ENCODE measurements at regions not wholly inside any gene's neighbourhood (a gene's known extent, or its start where the extent isn't known, plus 50 kb on each side); places are given as distances from the start of the nearest gene placed in this dataset.

GRCh38 chr14:42174357-42174756 is 567.7 kb downstream of the LRFN5 start:
- no peak overlapping the region for H3K9ac ChIP-seq (ENCODE audit: low read length)
- BruUV-seq (replicated peaks) = no TSS peak
- TF ChIP-seq, protein P1, sequence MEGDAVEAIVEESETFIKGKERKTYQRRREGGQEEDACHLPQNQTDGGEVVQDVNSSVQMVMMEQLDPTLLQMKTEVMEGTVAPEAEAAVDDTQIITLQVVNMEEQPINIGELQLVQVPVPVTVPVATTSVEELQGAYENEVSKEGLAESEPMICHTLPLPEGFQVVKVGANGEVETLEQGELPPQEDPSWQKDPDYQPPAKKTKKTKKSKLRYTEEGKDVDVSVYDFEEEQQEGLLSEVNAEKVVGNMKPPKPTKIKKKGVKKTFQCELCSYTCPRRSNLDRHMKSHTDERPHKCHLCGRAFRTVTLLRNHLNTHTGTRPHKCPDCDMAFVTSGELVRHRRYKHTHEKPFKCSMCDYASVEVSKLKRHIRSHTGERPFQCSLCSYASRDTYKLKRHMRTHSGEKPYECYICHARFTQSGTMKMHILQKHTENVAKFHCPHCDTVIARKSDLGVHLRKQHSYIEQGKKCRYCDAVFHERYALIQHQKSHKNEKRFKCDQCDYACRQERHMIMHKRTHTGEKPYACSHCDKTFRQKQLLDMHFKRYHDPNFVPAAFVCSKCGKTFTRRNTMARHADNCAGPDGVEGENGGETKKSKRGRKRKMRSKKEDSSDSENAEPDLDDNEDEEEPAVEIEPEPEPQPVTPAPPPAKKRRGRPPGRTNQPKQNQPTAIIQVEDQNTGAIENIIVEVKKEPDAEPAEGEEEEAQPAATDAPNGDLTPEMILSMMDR (conservative IDR thresholded peaks at IDR 0.05; ENCODE audit: low read depth, low read length) = no peak
- no peak for TF ChIP-seq EZH2phosphoT487 (IDR thresholded peaks at IDR 0.05; ENCODE audit: borderline replicate concordance, low read length)
- TF ChIP-seq EZH2 (IDR thresholded peaks at IDR 0.05; ENCODE audit: low read length, unreplicated experiment) = no peak
- ChIA-PET CTCF (no interaction called here), POLR2A (ENCODE audit: unreplicated experiment) (no interaction called here)
- DNase-seq = no peak
- no peaks in the 10 kb centered on the region for H3K9me2 ChIP-seq (replicated peaks; ENCODE audit: low read length)
- no peaks in the 10 kb centered on the region for H3K36me3 ChIP-seq (ENCODE audit: low read depth, low read length)
- intact Hi-C loops (cut with micrococcal nuclease) = no loop called here
- H3K79me2 ChIP-seq (ENCODE audit: low read length) = no peaks in the 10 kb centered on the region
- H4K20me1 ChIP-seq (ENCODE audit: low read length) = no peaks in the 10 kb centered on the region
- no peak overlapping the region for H3K4me3 ChIP-seq (ENCODE audit: low read length)
- no peak overlapping the region for H3K27ac ChIP-seq (ENCODE audit: low read length)
- no peaks in the 10 kb centered on the region for H3K4me1 ChIP-seq (ENCODE audit: insufficient read depth, low read length)
- ATAC-seq = no peak
- no peaks in the 10 kb centered on the region for H3K27me3 ChIP-seq (ENCODE audit: low read length)
- no peak overlapping the region for H2AFZ ChIP-seq (ENCODE audit: low read length)
- H3K9me3 ChIP-seq (ENCODE audit: low read length) = no peaks in the 10 kb centered on the region
- no peak overlapping the region for H3K4me2 ChIP-seq (ENCODE audit: low read length)
- no peaks in the 10 kb centered on the region for H3F3A ChIP-seq (ENCODE audit: low read length, unreplicated experiment)

GRCh38 chr14:42173206-42173605 is 566.5 kb downstream of the LRFN5 start:
- Histone ChIP-seq H3K27ac (ENCODE audit: low read length) (no peak overlapping the region), H3K79me2 (ENCODE audit: low read length) (no peaks in the 10 kb centered on the region), H3K9ac (ENCODE audit: low read length) (no peak overlapping the region), H2AFZ (ENCODE audit: low read length) (no peak overlapping the region), H3K9me2 (replicated peaks; ENCODE audit: low read length) (no peaks in the 10 kb centered on the region), H3K27me3 (ENCODE audit: low read length) (no peaks in the 10 kb centered on the region), H3K4me2 (ENCODE audit: low read length) (no peak overlapping the region), H3K4me1 (ENCODE audit: insufficient read depth, low read length) (no peaks in the 10 kb centered on the region), H3K4me3 (ENCODE audit: low read length) (no peak overlapping the region), H3K36me3 (ENCODE audit: low read depth, low read length) (no peaks in the 10 kb centered on the region), H3K9me3 (ENCODE audit: low read length) (no peaks in the 10 kb centered on the region), H4K20me1 (ENCODE audit: low read length) (no peaks in the 10 kb centered on the region), H3F3A (ENCODE audit: low read length, unreplicated experiment) (no peaks in the 10 kb centered on the region)
- POLR2A ChIA-PET (ENCODE audit: unreplicated experiment) = no interaction called here
- TF ChIP-seq EZH2phosphoT487 (IDR thresholded peaks at IDR 0.05; ENCODE audit: borderline replicate concordance, low read length) (no peak), EZH2 (IDR thresholded peaks at IDR 0.05; ENCODE audit: low read length, unreplicated experiment) (no peak)
- TF ChIP-seq, protein P1 (conservative IDR thresholded peaks at IDR 0.05; ENCODE audit: low read depth, low read length) = no peak
- CTCF ChIA-PET = no interaction called here
- DNase-seq (no peak), ATAC-seq (no peak)
- BruUV-seq (replicated peaks) = no TSS peak
- intact Hi-C loops (cut with micrococcal nuclease) = no loop called here

DNA sequence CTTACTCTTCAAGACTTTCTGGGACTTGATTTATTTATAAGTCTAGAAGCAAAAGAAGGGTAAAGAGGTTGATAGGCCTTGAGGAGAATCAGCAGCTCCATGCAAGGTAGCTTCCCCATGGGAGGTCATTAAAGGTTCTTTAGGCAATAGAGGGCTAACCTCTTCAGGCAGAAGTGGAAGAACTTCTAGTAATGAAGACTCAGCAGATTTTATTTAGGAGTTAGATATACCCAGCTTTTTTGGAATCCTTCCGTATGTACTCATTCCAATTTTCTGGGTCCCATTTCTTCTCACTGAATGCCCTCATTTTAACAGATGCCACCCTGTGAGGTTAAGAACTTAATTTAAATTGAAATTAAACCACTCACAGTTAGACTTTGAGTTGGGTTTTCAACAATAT is 565.6 kb downstream of the LRFN5 start:
- no peak for TF ChIP-seq EZH2 (IDR thresholded peaks at IDR 0.05; ENCODE audit: low read length, unreplicated experiment)
- H3K4me3 ChIP-seq (ENCODE audit: low read length) = no peak overlapping the region
- H3K27me3 ChIP-seq (ENCODE audit: low read length) = no peaks in the 10 kb centered on the region
- H3F3A ChIP-seq (ENCODE audit: low read length, unreplicated experiment) = no peaks in the 10 kb centered on the region
- no peaks in the 10 kb centered on the region for H3K9me3 ChIP-seq (ENCODE audit: low read length)
- ATAC-seq (no peak), DNase-seq (no peak)
- CTCF ChIA-PET = no interaction called here
- intact Hi-C loops (cut with micrococcal nuclease) = no loop called here
- POLR2A ChIA-PET (ENCODE audit: unreplicated experiment) = no interaction called here
- no peaks in the 10 kb centered on the region for H3K9me2 ChIP-seq (replicated peaks; ENCODE audit: low read length)
- no peaks in the 10 kb centered on the region for H3K79me2 ChIP-seq (ENCODE audit: low read length)
- BruUV-seq (replicated peaks) = no TSS peak
- no peaks in the 10 kb centered on the region for H3K4me1 ChIP-seq (ENCODE audit: insufficient read depth, low read length)
- no peaks in the 10 kb centered on the region for H4K20me1 ChIP-seq (ENCODE audit: low read length)
- no peak overlapping the region for H3K27ac ChIP-seq (ENCODE audit: low read length)
- H3K36me3 ChIP-seq (ENCODE audit: low read depth, low read length) = no peaks in the 10 kb centered on the region
- H2AFZ ChIP-seq (ENCODE audit: low read length) = no peak overlapping the region
- no peak overlapping the region for H3K9ac ChIP-seq (ENCODE audit: low read length)
- no peak overlapping the region for H3K4me2 ChIP-seq (ENCODE audit: low read length)

Measured in PC-3 (cell line).